ENCODE measurements at regions not wholly inside any gene's neighbourhood (a gene's known extent, or its start where the extent isn't known, plus 50 kb on each side); places are given as distances from the start of the nearest gene placed in this dataset.
"Not testable (repeated sequence)": the region's sequence is repeated elsewhere in the genome, so short reads cannot be mapped to it uniquely, and the experiment has no call there.

GRCh38 chr20:25862967-25863530, 166.4 kb upstream of the ZNF337 start:
- TF ChIP-seq CTCF (IDR thresholded peaks at IDR 0.05; ENCODE audit: poor library complexity, severe bottlenecking); RAD21 (conservative IDR thresholded peaks at IDR 0.05): not testable (repeated sequence)
